SK-N-SH treated with all-trans-retinoic acid at 6 μM for 48 hours (cell line): ENCODE measurements at regions not wholly inside any gene's neighbourhood (a gene's known extent, or its start where the extent isn't known, plus 50 kb on each side); places are given as distances from the start of the nearest gene placed in this dataset.

Source experiments
- ATAC-seq: fragments of 200-7000 bp; cut with Tn5 transposase; 3 replicates; pipeline ENCODE4 v1.9.1; 2020; ENCODE audit warnings: mild to moderate bottlenecking, moderate library complexity
- ARNTL ChIP-seq: fragments of 450-650 bp; formaldehyde crosslinking; IDR thresholded peaks from 2 replicates; pipeline ENCODE4 v1.5.0; 2020; ENCODE audit warnings: low read depth, mild to moderate bottlenecking, moderate library complexity, borderline replicate concordance
- CSDC2 ChIP-seq: fragments of 250-450 bp; sonication (Bioruptor Pico); IDR thresholded peaks from 2 replicates; pipeline ENCODE4 v1.5.0; 2020; ENCODE audit warnings: mild to moderate bottlenecking, moderate library complexity
- ESRRG ChIP-seq: fragments of 250-450 bp; sonication (Bioruptor Pico); IDR thresholded peaks from 2 replicates; pipeline ENCODE4 v1.6.1; 2021; ENCODE audit warnings: mild to moderate bottlenecking
- ISL1 ChIP-seq: fragments of 250-450 bp; sonication (Bioruptor Pico); IDR thresholded peaks from 2 replicates; pipeline ENCODE4 v2.1.2; 2022; ENCODE audit warnings: mild to moderate bottlenecking, moderate library complexity
- OSR1 ChIP-seq: fragments of 250-450 bp; sonication (Bioruptor Pico); IDR thresholded peaks from 2 replicates; pipeline ENCODE4 v1.8.0; 2022; ENCODE audit warnings: moderate library complexity, mild to moderate bottlenecking, inconsistent platforms
- PPARA ChIP-seq: fragments of 250-450 bp; sonication (Bioruptor Pico); IDR thresholded peaks from 2 replicates; pipeline ENCODE4 v1.5.0; 2020; ENCODE audit warnings: mild to moderate bottlenecking, borderline replicate concordance
- TCF4 ChIP-seq: fragments of 250-450 bp; sonication (Bioruptor Pico); IDR thresholded peaks from 2 replicates; pipeline ENCODE4 v1.8.0; 2021; ENCODE audit warnings: mild to moderate bottlenecking, moderate library complexity, borderline replicate concordance
- TOX ChIP-seq: fragments of 250-450 bp; sonication (Bioruptor Pico); IDR thresholded peaks from 2 replicates; pipeline ENCODE4 v1.8.0; 2021; ENCODE audit warnings: mild to moderate bottlenecking, moderate library complexity, borderline replicate concordance
- ZC3H10 ChIP-seq: fragments of 250-450 bp; sonication (Bioruptor Pico); IDR thresholded peaks from 2 replicates; pipeline ENCODE4 v1.5.1; 2021; ENCODE audit warnings: mild to moderate bottlenecking, moderate library complexity
- ZFP30 ChIP-seq: fragments of 450-650 bp; formaldehyde crosslinking; IDR thresholded peaks from 2 replicates; pipeline ENCODE4 v1.5.0; 2022; ENCODE audit warnings: mild to moderate bottlenecking, moderate library complexity
- ZNF565 ChIP-seq: fragments of 450-650 bp; formaldehyde crosslinking; conservative IDR thresholded peaks from 2 replicates; pipeline ENCODE4 v1.5.0; 2020; ENCODE audit warnings: low read depth, mild to moderate bottlenecking, moderate library complexity
- ZNF70 ChIP-seq: fragments of 450-650 bp; formaldehyde crosslinking; IDR thresholded peaks from 2 replicates; pipeline ENCODE4 v1.5.0; 2020; ENCODE audit warnings: mild to moderate bottlenecking, moderate library complexity
- TF ChIP-seq, protein P1 (sequence below): fragments of 250-450 bp; sonication (Bioruptor Pico); IDR thresholded peaks from 2 replicates; pipeline ENCODE4 v1.8.0; 2020; ENCODE audit warnings: mild to moderate bottlenecking, moderate library complexity, borderline replicate concordance
- TF ChIP-seq, protein P2 (sequence below): fragments of 250-450 bp; sonication (Bioruptor Pico); IDR thresholded peaks from 2 replicates; pipeline ENCODE4 v1.8.0; 2021; ENCODE audit warnings: low read depth, mild to moderate bottlenecking, moderate library complexity, borderline replicate concordance
- TF ChIP-seq, protein P3 (sequence below): fragments of 250-450 bp; sonication (Bioruptor Pico); IDR thresholded peaks from 2 replicates; pipeline ENCODE4 v1.5.1; 2020; ENCODE audit warnings: low read depth, mild to moderate bottlenecking, moderate library complexity
- TF ChIP-seq, protein P4 (sequence below): fragments of 250-450 bp; sonication (Bioruptor Pico); IDR thresholded peaks from 2 replicates; pipeline ENCODE4 v1.5.0; 2020; ENCODE audit warnings: mild to moderate bottlenecking, moderate library complexity
- TF ChIP-seq, protein P5 (sequence below): fragments of 250-450 bp; sonication (Bioruptor Pico); IDR thresholded peaks from 2 replicates; pipeline ENCODE4 v1.5.1; 2021; ENCODE audit warnings: mild to moderate bottlenecking, moderate library complexity

DNA sequence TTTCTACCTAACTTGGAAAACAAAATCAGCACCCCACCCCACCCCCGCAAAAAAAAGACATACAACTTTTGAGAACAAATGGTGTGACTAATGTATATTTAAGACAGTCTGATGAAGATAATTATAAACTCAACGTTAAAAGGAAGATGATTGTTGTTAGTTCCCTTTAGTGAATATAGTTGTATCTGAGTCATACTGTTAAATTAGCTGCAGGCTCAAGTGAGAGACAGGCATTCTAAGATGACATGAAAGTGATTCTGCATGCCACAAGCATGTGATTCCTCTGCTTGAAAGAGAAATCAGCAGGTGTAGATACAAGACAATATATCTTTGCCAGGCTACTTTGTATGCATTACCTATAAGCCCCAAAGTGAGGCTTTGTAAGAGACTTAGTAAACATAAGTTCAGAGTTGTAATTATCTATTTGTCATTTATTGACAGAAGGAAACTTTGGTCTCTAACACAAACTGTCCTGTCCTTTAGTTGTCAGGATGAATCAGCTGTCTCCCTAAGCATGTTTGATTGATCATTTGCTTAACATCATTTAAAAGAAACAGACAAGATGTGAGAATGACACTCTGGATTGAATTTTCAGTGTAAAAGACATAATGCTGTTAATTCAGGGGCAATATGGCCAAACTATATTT lies 319.4 kb upstream of the HTR2A start:
- TF ChIP-seq, protein P1, sequence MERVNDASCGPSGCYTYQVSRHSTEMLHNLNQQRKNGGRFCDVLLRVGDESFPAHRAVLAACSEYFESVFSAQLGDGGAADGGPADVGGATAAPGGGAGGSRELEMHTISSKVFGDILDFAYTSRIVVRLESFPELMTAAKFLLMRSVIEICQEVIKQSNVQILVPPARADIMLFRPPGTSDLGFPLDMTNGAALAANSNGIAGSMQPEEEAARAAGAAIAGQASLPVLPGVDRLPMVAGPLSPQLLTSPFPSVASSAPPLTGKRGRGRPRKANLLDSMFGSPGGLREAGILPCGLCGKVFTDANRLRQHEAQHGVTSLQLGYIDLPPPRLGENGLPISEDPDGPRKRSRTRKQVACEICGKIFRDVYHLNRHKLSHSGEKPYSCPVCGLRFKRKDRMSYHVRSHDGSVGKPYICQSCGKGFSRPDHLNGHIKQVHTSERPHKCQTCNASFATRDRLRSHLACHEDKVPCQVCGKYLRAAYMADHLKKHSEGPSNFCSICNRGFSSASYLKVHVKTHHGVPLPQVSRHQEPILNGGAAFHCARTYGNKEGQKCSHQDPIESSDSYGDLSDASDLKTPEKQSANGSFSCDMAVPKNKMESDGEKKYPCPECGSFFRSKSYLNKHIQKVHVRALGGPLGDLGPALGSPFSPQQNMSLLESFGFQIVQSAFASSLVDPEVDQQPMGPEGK (CRISPR knock-in tag): no peak
- no peak for TF ChIP-seq ESRRG (CRISPR knock-in tag)
- no peak for TF ChIP-seq ZC3H10
- TF ChIP-seq ZNF565 (CRISPR knock-in tag): no peak
- no peak for TF ChIP-seq TCF4 (CRISPR knock-in tag)
- ATAC-seq: peak; percentile 72

DNA sequence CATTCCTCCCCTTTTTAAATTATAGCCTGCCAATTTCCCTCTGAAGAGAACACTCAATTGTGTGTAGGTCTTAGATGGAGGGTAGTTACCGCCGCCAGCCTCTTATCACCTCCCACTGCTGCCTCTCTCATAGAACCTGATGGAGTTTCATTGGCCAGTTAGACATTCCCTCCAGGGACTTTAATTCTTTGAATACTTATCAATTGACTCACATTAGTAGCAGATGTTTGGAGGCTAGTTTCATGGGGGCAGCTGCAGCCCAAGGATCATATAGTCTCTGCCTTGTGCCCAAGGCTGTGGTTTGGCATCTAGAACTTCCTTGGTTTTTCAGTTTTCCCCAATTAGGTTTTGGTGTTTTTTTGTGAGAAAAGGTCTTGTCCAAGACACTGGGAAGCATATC lies 318.9 kb upstream of the HTR2A start:
- TF ChIP-seq, protein P1 (CRISPR knock-in tag): no peak
- TF ChIP-seq ARNTL (CRISPR knock-in tag) (no peak), TCF4 (CRISPR knock-in tag) (no peak)
- peak; percentile 90 for ATAC-seq

DNA sequence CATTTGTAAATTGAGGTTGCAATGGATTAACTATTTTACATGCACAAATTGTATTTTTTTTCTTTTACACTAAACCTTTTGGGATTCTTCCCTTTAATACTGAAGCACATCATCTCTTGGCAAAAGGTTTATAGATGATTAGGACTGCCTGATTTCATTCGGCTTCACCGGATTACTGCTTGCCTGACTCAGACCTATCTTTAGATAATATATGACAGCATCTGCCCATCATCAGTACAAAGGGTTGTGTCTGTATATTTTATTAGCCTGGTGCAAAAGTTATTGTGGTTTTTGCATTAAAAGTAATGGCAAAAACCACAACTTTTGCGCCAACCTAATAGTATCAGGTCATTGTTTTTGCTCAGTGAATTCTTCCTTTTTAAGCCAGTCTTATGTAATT lies 316.2 kb upstream of the HTR2A start:
- ATAC-seq: no peak
- TF ChIP-seq ARNTL (CRISPR knock-in tag): no peak
- TF ChIP-seq ZNF565 (CRISPR knock-in tag): no peak
- TF ChIP-seq ISL1 (CRISPR knock-in tag): no peak
- TF ChIP-seq ZC3H10: no peak
- TF ChIP-seq, protein P2, sequence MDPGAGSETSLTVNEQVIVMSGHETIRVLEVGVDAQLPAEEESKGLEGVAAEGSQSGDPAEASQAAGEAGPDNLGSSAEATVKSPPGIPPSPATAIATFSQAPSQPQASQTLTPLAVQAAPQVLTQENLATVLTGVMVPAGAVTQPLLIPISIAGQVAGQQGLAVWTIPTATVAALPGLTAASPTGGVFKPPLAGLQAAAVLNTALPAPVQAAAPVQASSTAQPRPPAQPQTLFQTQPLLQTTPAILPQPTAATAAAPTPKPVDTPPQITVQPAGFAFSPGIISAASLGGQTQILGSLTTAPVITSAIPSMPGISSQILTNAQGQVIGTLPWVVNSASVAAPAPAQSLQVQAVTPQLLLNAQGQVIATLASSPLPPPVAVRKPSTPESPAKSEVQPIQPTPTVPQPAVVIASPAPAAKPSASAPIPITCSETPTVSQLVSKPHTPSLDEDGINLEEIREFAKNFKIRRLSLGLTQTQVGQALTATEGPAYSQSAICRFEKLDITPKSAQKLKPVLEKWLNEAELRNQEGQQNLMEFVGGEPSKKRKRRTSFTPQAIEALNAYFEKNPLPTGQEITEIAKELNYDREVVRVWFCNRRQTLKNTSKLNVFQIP: no peak
- TF ChIP-seq, protein P3, sequence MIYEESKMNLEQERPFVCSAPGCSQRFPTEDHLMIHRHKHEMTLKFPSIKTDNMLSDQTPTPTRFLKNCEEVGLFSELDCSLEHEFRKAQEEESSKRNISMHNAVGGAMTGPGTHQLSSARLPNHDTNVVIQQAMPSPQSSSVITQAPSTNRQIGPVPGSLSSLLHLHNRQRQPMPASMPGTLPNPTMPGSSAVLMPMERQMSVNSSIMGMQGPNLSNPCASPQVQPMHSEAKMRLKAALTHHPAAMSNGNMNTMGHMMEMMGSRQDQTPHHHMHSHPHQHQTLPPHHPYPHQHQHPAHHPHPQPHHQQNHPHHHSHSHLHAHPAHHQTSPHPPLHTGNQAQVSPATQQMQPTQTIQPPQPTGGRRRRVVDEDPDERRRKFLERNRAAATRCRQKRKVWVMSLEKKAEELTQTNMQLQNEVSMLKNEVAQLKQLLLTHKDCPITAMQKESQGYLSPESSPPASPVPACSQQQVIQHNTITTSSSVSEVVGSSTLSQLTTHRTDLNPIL (CRISPR knock-in tag): no peak
- TF ChIP-seq PPARA (CRISPR knock-in tag): no peak
- TF ChIP-seq, protein P4, sequence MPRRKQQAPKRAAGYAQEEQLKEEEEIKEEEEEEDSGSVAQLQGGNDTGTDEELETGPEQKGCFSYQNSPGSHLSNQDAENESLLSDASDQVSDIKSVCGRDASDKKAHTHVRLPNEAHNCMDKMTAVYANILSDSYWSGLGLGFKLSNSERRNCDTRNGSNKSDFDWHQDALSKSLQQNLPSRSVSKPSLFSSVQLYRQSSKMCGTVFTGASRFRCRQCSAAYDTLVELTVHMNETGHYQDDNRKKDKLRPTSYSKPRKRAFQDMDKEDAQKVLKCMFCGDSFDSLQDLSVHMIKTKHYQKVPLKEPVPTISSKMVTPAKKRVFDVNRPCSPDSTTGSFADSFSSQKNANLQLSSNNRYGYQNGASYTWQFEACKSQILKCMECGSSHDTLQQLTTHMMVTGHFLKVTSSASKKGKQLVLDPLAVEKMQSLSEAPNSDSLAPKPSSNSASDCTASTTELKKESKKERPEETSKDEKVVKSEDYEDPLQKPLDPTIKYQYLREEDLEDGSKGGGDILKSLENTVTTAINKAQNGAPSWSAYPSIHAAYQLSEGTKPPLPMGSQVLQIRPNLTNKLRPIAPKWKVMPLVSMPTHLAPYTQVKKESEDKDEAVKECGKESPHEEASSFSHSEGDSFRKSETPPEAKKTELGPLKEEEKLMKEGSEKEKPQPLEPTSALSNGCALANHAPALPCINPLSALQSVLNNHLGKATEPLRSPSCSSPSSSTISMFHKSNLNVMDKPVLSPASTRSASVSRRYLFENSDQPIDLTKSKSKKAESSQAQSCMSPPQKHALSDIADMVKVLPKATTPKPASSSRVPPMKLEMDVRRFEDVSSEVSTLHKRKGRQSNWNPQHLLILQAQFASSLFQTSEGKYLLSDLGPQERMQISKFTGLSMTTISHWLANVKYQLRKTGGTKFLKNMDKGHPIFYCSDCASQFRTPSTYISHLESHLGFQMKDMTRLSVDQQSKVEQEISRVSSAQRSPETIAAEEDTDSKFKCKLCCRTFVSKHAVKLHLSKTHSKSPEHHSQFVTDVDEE (CRISPR knock-in tag): no peak
- TF ChIP-seq ESRRG (CRISPR knock-in tag): no peak

DNA sequence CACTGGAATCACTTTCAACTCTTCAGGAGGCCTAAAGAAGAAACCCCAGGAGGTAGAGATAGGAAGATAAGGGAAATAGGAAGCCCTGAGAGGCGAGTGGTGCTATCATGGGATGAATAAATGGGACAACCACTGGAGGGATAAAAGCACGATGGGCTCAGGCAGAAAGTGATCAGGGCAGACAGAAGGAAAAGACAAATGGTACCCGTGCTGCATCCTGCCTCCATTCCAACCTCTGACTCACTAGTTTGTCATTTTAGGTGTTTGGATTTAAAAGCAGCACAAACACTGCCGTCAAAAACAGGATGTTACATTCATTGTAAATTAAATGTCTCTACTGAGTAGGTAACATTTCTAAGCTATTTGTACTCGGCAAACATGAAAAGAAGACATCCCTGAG lies 314.3 kb upstream of the HTR2A start:
- peak; percentile 62 for ATAC-seq
- TF ChIP-seq ZNF70 (CRISPR knock-in tag) (no peak), PPARA (CRISPR knock-in tag) (no peak), ARNTL (CRISPR knock-in tag) (no peak), TOX (CRISPR knock-in tag) (0 out of 2 replicates have a peak, but pooled peaks have one; percentile 25), ZFP30 (CRISPR knock-in tag) (no peak), CSDC2 (CRISPR knock-in tag) (no peak), OSR1 (CRISPR knock-in tag) (no peak)
- TF ChIP-seq, protein P5, sequence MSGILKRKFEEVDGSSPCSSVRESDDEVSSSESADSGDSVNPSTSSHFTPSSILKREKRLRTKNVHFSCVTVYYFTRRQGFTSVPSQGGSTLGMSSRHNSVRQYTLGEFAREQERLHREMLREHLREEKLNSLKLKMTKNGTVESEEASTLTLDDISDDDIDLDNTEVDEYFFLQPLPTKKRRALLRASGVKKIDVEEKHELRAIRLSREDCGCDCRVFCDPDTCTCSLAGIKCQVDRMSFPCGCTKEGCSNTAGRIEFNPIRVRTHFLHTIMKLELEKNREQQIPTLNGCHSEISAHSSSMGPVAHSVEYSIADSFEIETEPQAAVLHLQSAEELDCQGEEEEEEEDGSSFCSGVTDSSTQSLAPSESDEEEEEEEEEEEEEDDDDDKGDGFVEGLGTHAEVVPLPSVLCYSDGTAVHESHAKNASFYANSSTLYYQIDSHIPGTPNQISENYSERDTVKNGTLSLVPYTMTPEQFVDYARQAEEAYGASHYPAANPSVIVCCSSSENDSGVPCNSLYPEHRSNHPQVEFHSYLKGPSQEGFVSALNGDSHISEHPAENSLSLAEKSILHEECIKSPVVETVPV (CRISPR knock-in tag): no peak
- TF ChIP-seq, protein P4 (CRISPR knock-in tag): no peak
